ENCODE measurements at regions not wholly inside any gene's neighbourhood (a gene's known extent, or its start where the extent isn't known, plus 50 kb on each side); places are given as distances from the start of the nearest gene placed in this dataset.

- BruUV-seq (replicated peaks) = no TSS peak
- H3K4me3 Mint-ChIP-seq (ENCODE audit: unreplicated experiment) = no peak overlapping the region
- ChIA-PET POLR2A (no interaction called here), CTCF (no interaction called here)
- H3K9me3 Mint-ChIP-seq (ENCODE audit: unreplicated experiment) = no peaks in the 10 kb centered on the region
- H3K4me1 Mint-ChIP-seq (ENCODE audit: insufficient read depth, unreplicated experiment) = no peaks in the 10 kb centered on the region
- no peak for DNase-seq (ENCODE audit: unreplicated experiment)
- TF ChIP-seq CTCF (IDR thresholded peaks at IDR 0.05; ENCODE audit: unreplicated experiment) = no peak
- H3K36me3 Mint-ChIP-seq (ENCODE audit: insufficient read depth, unreplicated experiment) = no peaks in the 10 kb centered on the region
- no peaks in the 10 kb centered on the region for H3K27me3 Mint-ChIP-seq (ENCODE audit: insufficient read depth, unreplicated experiment)
- peak overlapping the region; percentile 44 for H3K27ac Mint-ChIP-seq (ENCODE audit: low read depth, unreplicated experiment)
- intact Hi-C loops (cut with micrococcal nuclease) = no loop called here
Observed at GRCh38 chr3:106794442-106794841, 582.8 kb upstream of the CCDC54 start.

GRCh38 chr3:106795553-106795952, 581.7 kb upstream of the CCDC54 start:
- H3K36me3 Mint-ChIP-seq (ENCODE audit: insufficient read depth, unreplicated experiment) = no peaks in the 10 kb centered on the region
- H3K27ac Mint-ChIP-seq (ENCODE audit: low read depth, unreplicated experiment) = no peak overlapping the region
- no peak for TF ChIP-seq CTCF (IDR thresholded peaks at IDR 0.05; ENCODE audit: unreplicated experiment)
- no peak overlapping the region for H3K4me3 Mint-ChIP-seq (ENCODE audit: unreplicated experiment)
- BruUV-seq (replicated peaks) = no TSS peak
- ChIA-PET CTCF (no interaction called here), POLR2A (no interaction called here)
- intact Hi-C loops (cut with micrococcal nuclease) = no loop called here
- no peaks in the 10 kb centered on the region for H3K9me3 Mint-ChIP-seq (ENCODE audit: unreplicated experiment)
- no peak for DNase-seq (ENCODE audit: unreplicated experiment)
- no peaks in the 10 kb centered on the region for H3K27me3 Mint-ChIP-seq (ENCODE audit: insufficient read depth, unreplicated experiment)
- H3K4me1 Mint-ChIP-seq (ENCODE audit: insufficient read depth, unreplicated experiment) = no peaks in the 10 kb centered on the region

- POLR2A ChIA-PET = no interaction called here
- no TSS peak for BruUV-seq (replicated peaks)
Observed at GRCh38 chr3:106797461-106797860, 579.8 kb upstream of the CCDC54 start.

GRCh38 chr3:106805625-106806024, 571.6 kb upstream of the CCDC54 start:
- POLR2A ChIA-PET = no interaction called here
- H3K9me3 Mint-ChIP-seq (ENCODE audit: unreplicated experiment) = no peaks in the 10 kb centered on the region
- no peaks in the 10 kb centered on the region for H3K36me3 Mint-ChIP-seq (ENCODE audit: insufficient read depth, unreplicated experiment)
- H3K4me3 Mint-ChIP-seq (ENCODE audit: unreplicated experiment) = no peak overlapping the region
- no peaks in the 10 kb centered on the region for H3K27me3 Mint-ChIP-seq (ENCODE audit: insufficient read depth, unreplicated experiment)
- no TSS peak for BruUV-seq (replicated peaks)
- H3K27ac Mint-ChIP-seq (ENCODE audit: low read depth, unreplicated experiment) = no peak overlapping the region
- no peak for TF ChIP-seq CTCF (IDR thresholded peaks at IDR 0.05; ENCODE audit: unreplicated experiment)
- no peaks in the 10 kb centered on the region for H3K4me1 Mint-ChIP-seq (ENCODE audit: insufficient read depth, unreplicated experiment)
- CTCF ChIA-PET = no interaction called here
- intact Hi-C loops (cut with micrococcal nuclease) = no loop called here
- no peak for DNase-seq (ENCODE audit: unreplicated experiment)

More at GRCh38 chr3:106797461-106797860, 579.8 kb upstream of the CCDC54 start:
- Mint-ChIP-seq H3K4me1 (ENCODE audit: insufficient read depth, unreplicated experiment) (no peaks in the 10 kb centered on the region), H3K4me3 (ENCODE audit: unreplicated experiment) (no peak overlapping the region), H3K27ac (ENCODE audit: low read depth, unreplicated experiment) (no peak overlapping the region), H3K9me3 (ENCODE audit: unreplicated experiment) (no peaks in the 10 kb centered on the region), H3K27me3 (ENCODE audit: insufficient read depth, unreplicated experiment) (no peaks in the 10 kb centered on the region), H3K36me3 (ENCODE audit: insufficient read depth, unreplicated experiment) (no peaks in the 10 kb centered on the region)
- CTCF ChIA-PET = no interaction called here
- no peak for TF ChIP-seq CTCF (IDR thresholded peaks at IDR 0.05; ENCODE audit: unreplicated experiment)
- no peak for DNase-seq (ENCODE audit: unreplicated experiment)
- intact Hi-C loops (cut with micrococcal nuclease) = no loop called here
